ENCODE measurements at regions not wholly inside any gene's neighbourhood (a gene's known extent, or its start where the extent isn't known, plus 50 kb on each side); places are given as distances from the start of the nearest gene placed in this dataset.

- no peak for DNase-seq (ENCODE audit: low read depth)
Observed at GRCh38 chr10:3624367-3624766, 160.6 kb downstream of the KLF6 start.

- no peak for DNase-seq (ENCODE audit: low read depth)
Observed at GRCh38 chr10:3623746-3624145, 161.3 kb downstream of the KLF6 start.

DNA sequence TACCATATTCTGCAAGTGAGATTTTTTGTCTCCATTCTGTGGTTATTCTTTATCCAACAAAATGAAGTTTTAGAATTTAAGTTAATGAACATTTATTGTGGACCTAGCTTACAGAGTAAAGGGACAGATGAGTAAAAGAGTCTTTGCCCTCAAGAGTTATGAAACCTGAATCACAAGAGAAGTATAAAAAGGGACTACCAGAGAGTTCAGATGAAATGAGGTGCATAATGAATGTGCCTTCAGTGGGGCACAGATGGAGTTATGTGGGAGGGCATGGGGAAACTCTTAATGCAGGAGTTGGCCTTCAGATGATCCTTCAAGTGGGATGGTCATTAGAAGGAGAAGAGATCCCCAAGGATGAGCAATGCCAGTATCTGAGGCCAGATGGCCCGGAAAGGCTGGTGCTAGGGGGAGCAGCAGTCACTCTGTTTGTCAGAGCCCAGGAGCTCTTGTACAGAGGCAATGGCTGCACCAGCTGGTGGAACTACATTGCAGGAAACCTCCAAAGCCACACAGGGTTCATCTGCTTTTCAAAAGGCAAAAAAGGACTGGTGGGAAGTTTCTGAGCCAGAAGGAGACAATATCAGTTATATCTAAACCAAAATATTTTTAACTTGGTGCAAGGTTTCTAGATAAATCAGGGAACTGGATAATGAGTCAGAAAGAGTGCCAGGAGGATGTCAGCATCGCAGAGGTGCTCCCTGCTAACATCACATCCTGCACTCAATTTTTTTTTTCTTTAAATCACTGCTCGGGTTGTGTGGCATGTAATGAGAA lies 162.0 kb downstream of the KLF6 start:
- no peak for DNase-seq (ENCODE audit: low read depth)

DNA sequence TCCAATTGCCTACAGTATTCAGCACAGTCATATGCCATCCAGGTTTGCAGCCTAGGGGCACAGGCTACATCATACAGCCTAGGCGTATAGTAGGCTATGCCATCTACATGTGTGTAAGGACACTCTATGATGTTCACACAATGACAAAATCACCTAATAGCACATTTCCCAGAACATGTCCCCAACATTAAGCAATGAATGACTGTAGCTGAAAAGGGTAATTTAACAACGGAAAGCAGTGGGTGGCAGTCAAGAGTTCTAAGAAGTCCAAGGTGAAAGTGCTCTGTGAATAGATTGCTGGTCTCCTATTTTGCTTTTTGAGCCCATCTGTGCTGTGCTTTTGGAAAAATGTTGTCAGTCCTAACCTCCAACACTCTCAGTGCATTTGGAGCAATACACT lies 162.6 kb downstream of the KLF6 start:
- DNase-seq (ENCODE audit: low read depth), result no peak

GRCh38 chr10:3620818-3621217 lies 164.2 kb downstream of the KLF6 start:
- no peak for DNase-seq (ENCODE audit: low read depth)

DNA sequence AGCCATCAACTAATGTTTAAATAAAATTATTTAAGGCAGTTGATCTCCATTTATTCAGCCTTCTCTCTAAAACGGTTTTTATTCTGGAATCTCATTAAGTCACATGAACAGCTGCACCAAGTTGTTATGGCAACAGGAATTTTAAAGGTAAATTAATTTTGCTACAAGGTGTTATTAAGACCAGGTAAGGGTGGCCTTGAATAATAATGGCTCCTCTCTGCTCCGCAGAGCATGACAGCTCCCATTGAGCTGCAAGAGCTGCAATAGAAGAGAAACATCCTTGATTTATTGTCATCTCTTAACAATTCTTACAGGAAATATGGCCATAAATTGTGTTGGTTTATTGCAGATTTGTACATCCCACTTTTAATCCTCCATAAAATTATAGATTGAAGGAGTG lies 165.8 kb downstream of the KLF6 start:
- no peak for DNase-seq (ENCODE audit: low read depth)

- DNase-seq (ENCODE audit: low read depth), result no peak
Observed at GRCh38 chr10:3616880-3617279, 168.1 kb downstream of the KLF6 start.

- DNase-seq (ENCODE audit: low read depth), result no peak
Observed at GRCh38 chr10:3613318-3613717, 171.7 kb downstream of the KLF6 start.

GRCh38 chr10:3612183-3613001 lies 172.6 kb downstream of the KLF6 start:
- no peak for DNase-seq (ENCODE audit: low read depth)

DNA sequence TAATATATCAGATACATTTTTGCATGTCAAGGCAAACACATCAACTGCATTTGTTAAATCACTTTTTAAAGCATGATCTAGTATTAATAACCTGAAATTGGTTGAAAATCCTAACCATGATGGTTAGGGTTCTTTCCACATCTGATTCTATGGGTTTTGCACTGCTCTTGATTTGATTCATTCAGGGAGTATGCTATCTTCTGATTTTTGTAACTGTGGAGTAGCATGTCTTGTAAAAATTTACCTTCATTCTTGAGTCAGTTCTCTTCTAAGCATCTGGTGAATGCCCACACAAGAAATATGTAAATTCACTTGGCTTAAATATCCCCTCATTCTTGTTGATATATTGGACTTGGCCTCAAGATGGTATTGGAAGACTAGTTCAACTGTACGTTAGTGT lies 178.7 kb downstream of the KLF6 start:
- DNase-seq (ENCODE audit: low read depth), result no peak

- DNase-seq (ENCODE audit: low read depth), result no peak
Observed at GRCh38 chr10:3605882-3606281, 179.1 kb downstream of the KLF6 start.

- DNase-seq (ENCODE audit: low read depth), result no peak
Observed at GRCh38 chr10:3595736-3596135, 189.3 kb downstream of the KLF6 start.

DNA sequence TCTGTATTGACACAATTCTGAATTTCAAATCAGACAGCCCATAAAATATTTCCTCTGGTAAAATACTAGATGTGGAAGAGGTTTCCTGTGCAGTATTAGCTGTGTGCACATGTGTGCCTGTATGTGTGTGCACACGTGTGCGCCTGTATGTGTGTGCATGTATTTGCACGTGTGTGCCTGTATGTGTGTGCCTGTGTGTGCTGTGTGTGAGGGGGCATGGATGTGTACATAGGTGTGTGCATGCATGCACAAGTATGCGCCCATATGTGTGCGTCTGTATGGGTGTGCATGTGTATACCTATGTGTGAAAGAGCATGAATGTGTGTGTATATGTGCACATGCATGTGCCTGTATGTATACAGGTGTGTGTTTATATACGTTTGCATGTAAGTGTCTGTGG lies 191.4 kb downstream of the KLF6 start:
- no peak for DNase-seq (ENCODE audit: low read depth)

GRCh38 chr10:3592424-3592823 lies 192.6 kb downstream of the KLF6 start:
- DNase-seq (ENCODE audit: low read depth), result no peak

DNA sequence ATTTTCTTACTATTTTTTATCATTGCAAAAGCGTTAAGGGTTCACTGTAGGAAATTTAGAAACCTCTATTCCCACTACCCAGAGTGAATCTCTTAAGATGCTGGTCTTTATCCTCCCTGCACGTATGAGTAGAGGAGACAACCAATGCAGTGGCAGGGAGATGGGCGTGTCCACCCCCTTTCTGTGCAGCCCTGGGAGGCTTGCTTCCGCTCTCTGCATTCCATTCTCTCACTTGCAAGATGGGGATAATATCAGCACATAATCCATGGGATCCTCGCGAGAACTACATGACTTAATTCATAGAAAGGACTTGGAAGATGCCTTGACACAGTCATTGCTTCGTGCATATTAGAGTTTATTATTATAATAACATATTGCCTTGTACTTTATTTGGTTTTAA lies 196.2 kb downstream of the KLF6 start:
- DNase-seq (ENCODE audit: low read depth), result no peak

- DNase-seq (ENCODE audit: low read depth), result no peak
Observed at GRCh38 chr10:3588346-3588745, 196.7 kb downstream of the KLF6 start.

DNA sequence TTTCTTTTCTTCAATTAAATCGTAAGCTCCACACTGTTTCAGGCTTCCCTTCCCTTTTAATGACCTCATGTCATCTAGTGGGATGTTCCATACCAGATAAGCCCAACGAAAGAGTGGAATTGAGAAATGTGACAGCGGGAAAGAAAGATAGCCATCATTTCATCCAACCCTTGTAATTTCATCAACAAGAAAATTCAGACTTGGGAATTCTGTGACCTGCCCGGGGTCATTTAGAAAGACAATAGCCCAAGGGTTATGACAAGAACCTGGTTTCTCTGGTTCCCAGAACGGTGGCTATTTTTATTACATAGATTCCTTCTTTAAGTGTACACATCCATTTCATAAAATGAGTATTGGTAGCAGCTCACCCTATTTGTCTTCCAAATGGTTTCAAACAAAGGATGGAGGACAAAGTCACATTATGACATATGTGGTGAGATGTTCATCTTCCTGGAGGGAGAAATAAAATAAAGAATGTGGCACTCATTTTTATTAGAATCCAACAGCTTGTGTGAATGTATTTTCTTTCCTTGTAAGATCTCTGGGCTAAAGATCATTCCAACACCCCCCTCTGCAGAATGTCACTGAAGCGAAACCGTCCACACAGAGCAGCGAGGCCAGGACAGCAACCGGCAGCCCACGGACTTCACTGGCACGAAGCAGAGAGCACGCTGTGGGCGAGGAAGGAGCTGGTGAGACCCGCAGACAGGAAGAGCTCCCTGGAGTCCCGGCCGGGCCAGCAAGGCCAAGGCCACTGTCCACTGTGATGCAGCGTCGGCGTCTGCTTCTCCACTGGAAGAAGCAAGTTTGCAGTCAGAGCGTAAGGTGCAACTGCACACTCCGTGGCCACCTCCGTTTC lies 199.9 kb downstream of the KLF6 start:
- DNase-seq (ENCODE audit: low read depth), result no peak

DNA sequence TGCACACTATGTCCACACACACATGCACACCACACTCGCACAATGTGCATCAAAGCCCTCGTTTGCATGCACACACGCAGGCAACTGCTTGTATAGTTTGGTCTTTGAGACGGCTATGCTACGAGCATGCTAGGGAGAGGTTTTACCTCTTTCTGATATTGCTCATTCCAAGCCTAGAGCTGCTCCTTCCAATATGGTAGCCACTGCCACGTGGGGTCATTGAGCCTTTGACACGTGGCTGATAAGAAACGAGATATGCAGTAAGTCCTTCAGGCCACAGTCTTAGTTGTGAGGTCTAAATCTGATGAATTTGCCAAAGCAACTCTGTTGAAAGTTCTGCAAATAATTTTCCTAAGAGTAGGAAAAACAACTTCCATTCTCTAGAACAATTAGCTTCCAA lies 204.4 kb downstream of the KLF6 start:
- no peak for DNase-seq (ENCODE audit: low read depth)

DNA sequence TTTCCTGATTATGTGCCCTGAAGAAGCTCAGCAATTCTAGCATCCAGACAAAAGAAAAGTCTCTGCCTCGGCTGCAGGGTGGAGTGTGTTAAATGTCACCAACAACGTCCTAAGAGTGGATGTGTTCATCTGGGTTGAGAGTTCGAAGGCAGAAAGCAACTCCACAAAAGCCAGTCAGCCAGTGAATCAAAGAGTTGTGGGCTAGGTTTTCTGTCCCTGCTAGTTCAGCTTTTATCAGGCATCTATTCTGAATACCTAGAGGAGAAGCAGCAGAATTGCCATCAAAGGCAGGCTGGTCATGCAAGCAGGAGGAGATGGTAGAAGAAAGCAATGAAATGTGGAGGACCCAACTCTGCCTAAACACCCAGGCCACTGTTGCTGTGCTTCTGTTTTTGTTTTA lies 205.2 kb downstream of the KLF6 start:
- no peak for DNase-seq (ENCODE audit: low read depth)

DNA sequence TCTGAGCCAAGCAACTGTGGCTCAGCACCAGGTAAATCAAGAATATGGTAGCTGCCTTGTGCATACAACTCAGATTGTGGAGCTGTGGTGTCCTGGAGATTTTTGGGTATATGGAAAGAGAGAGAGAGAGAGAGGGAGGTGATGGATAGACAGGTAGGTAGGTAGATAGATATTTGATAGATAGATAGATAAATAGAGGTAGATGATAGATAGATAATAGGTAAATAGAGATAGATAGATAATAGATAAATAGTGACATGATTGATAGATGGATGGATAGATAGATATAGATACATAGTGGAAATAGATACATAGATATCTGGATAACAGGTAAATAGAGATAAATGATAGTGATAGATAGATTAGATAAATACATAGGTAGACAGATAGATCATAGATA lies 206.3 kb downstream of the KLF6 start:
- no peak for DNase-seq (ENCODE audit: low read depth)

DNA sequence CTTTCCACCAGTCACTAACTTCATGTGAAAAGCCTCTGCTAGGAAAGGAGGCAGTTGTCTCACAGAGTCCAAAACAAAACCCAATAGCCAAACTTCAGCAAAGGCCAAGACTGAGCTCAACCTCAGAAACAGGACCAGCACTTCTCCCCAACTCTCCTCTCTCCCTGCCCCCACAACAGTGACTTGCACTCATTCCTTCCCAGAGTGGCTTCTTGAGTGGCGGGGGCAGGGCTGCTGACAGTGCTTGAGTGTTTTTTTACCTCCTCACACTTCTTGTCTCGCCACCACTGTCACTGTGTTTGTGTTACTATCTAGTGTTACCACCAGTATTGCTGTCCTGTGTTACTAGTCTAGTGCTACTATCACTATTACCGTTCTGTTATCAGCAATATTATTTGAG lies 206.8 kb downstream of the KLF6 start:
- DNase-seq (ENCODE audit: low read depth), result no peak

DNA sequence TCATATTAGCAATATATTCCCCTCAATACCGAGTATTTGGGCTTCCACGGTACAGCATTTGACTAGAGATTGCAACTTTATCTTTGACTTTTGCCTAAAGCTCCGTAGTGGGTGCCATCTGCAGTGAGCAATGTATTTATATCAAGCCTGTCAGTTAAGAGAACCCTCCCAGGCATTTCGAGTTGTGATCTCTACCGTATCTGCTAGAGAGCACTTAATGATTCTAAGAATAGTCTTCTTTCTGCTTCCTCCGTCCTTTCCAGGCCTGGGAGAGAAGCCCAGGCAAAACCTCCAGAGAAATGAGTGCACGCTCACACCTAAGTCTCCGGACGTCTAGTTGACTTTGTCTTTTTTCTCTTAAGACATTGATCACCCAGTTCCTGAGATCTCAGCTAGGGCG lies 210.6 kb downstream of the KLF6 start:
- no peak for DNase-seq (ENCODE audit: low read depth)

GRCh38 chr10:3573498-3573897 lies 211.5 kb downstream of the KLF6 start:
- DNase-seq (ENCODE audit: low read depth), result no peak

All from T-helper 22 cell (primary cell).